Tibial artery (tissue), 4 donors: ENCODE measurements at regions not wholly inside any gene's neighbourhood (a gene's known extent, or its start where the extent isn't known, plus 50 kb on each side); places are given as distances from the start of the nearest gene placed in this dataset.

Experiments used
- DNase-seq, 2 donors: peaks; one replicate each; pipeline ENCODE4 v3.0.0-alpha.2; 2019
- H3K27ac ChIP-seq, 2 donors: fragments of 200-600 bp; sonication (generic) in 1 of 2; 1 replicate in 1 of 2; 2 replicates in 1 of 2; pipeline ENCODE4 v1.5.1; 2018 to 2019; ENCODE audit warnings: mild to moderate bottlenecking in 1 of 2
- H3K27me3 ChIP-seq, 2 donors: fragments of 200-600 bp; sonication (generic) in 1 of 2; one replicate each; pipeline versions ENCODE4 v1.5.1 to v1.6.0; 2016 to 2019
- H3K36me3 ChIP-seq, 3 donors: fragments of 200-600 bp; sonication (generic) in 2 of 3; one replicate each; pipeline ENCODE4 v1.5.1; 2016 to 2019; ENCODE audit warnings: mild to moderate bottlenecking in 2 of 3
- H3K4me1 ChIP-seq, 4 donors: fragments of 200-600 bp; sonication (generic) in 2 of 4; 1 replicate in 3 of 4; 2 replicates in 1 of 4; pipeline ENCODE4 v1.5.1; 2016 to 2019
- H3K4me3 ChIP-seq, 2 donors: fragments of 200-600 bp; sonication (generic) in 1 of 2; 1 replicate in 1 of 2; 2 replicates in 1 of 2; pipeline ENCODE4 v1.5.1; 2018 to 2019; ENCODE audit warnings: mild to moderate bottlenecking in 2 of 2
- H3K9me3 ChIP-seq, 3 donors: fragments of 200-600 bp; sonication (generic) in 1 of 3; one replicate each; pipeline ENCODE4 v1.5.1; 2016 to 2019
- intact Hi-C: fragments of 100-400 bp; cut with DNase I; formaldehyde crosslinking; loops from one replicate; pipeline ENCODE4 v1.15.0; 2023; ENCODE audit warnings: low total_unique reads
- TF ChIP-seq, protein P1 (sequence below), 2 experiments: fragments of 200-600 bp in 1 of 2; fragments of 450-650 bp in 1 of 2; IDR thresholded peaks; one replicate each; pipeline ENCODE4 v1.5.1; 2017 to 2019; ENCODE audit warnings: antibody characterized with exemption in 2 of 2, mild to moderate bottlenecking in 1 of 2, moderate library complexity in 1 of 2

DNA sequence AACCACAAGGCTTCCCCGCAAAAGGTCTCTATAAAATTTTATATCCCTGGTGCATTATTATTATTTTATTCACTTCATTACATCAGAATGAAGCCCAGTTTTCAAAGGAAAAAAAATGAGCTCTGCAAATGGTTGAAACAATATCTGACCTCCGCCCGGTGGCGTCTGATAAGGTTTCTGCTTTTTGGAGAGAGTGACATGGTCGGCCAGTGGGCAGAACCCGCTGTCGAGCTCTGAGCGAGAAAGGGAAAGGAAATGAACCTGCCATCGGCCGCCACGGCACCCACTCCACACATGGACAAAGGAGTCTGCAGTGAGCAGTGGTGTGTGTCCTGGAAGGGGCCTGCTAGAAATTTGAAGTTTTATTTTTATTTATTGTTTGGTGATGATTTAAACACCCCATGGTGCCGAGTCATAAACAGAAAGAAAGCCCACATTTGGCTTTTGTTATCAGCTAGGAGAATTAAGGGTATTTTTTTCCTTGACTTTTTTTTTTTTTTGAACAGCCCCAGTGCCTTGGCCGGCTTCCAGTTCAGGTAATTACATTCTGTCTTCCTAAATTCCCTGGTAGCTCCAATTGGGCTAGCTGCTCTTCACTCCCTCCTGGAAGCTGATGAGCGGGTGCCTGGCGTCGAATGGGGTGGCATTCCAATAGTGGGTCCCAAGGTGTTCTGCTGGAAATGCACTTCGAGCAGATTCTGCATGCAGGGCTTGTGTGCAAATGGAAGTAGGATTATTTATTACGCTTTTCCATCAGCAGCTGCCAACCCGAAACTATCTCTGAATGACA is 149.4 kb upstream of the MKI67 start:
- intact Hi-C loops, result no loop called here
- TF ChIP-seq, protein P1, sequence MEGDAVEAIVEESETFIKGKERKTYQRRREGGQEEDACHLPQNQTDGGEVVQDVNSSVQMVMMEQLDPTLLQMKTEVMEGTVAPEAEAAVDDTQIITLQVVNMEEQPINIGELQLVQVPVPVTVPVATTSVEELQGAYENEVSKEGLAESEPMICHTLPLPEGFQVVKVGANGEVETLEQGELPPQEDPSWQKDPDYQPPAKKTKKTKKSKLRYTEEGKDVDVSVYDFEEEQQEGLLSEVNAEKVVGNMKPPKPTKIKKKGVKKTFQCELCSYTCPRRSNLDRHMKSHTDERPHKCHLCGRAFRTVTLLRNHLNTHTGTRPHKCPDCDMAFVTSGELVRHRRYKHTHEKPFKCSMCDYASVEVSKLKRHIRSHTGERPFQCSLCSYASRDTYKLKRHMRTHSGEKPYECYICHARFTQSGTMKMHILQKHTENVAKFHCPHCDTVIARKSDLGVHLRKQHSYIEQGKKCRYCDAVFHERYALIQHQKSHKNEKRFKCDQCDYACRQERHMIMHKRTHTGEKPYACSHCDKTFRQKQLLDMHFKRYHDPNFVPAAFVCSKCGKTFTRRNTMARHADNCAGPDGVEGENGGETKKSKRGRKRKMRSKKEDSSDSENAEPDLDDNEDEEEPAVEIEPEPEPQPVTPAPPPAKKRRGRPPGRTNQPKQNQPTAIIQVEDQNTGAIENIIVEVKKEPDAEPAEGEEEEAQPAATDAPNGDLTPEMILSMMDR (IDR thresholded peaks at IDR 0.05), result no peak
- Histone ChIP-seq H3K36me3 (no peaks in the 10 kb centered on the region), H3K4me3 (no peak overlapping the region), H3K4me1 (peaks cover 0 to 6% (median 0%) of the 10 kb centered on the region in 4 donors), H3K9me3 (no peaks in the 10 kb centered on the region), H3K27ac (no peak overlapping the region), H3K27me3 (peaks cover 0 to 23% of the 10 kb centered on the region in 2 donors)
- no peak for DNase-seq

DNA sequence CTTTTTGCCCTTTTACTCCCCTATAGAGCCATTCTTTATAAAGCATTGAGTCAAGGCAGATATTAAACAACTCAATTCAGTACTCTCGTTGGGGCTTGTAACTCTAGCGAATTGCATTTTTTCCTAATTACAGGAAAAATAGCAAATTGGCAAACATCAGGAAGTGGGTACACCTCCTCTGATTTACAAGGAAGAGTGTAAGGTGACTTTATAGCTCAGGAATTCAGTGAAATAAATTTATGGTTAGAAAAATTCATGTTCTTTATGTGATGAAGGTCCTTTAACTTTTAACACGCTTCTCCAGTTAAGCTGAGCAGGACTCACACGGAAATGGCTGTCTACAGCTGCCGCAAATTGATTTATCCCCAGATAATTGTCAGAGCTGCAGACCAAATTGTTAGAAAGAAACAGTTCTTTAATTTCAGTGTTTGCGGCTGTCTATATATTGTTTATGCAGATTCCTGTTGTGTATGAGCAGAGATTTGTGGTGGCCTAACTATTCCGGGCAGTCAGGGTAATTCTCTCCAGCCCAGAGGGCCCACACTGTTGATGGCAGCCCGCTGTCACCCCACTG is 151.1 kb upstream of the MKI67 start:
- no peak overlapping the region for H3K27ac ChIP-seq
- no peak for DNase-seq
- peaks cover 0 to 9% of the 10 kb centered on the region in 2 donors for H3K27me3 ChIP-seq
- H3K4me3 ChIP-seq, result no peak overlapping the region
- H3K9me3 ChIP-seq, result no peaks in the 10 kb centered on the region
- TF ChIP-seq, protein P1 (IDR thresholded peaks at IDR 0.05), result no peak
- intact Hi-C loops, result no loop called here
- no peaks in the 10 kb centered on the region for H3K36me3 ChIP-seq
- peaks cover 0 to 6% (median 0%) of the 10 kb centered on the region in 4 donors for H3K4me1 ChIP-seq

DNA sequence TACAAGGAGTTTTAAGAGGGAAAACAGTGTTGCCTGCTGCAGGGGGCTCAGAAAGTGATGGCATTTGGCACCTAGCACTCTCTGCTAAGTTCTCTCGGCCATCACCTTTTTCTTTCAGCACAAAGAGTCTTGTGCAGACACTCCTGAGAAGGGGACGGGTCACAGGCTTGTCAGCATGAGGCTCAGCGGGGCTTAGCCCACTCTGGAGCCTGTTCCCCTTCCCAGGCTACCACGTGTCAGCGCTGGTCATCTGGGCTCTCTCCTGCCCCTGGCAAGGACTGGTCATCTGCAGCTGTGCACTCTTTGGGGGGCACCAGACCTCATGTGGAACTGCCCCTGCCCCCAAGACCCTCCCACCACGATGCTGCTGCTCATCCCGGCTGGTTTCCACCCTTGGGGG is 152.1 kb upstream of the MKI67 start:
- no peak for DNase-seq
- Histone ChIP-seq H3K9me3 (no peaks in the 10 kb centered on the region), H3K27me3 (peaks cover 0 to 6% of the 10 kb centered on the region in 2 donors), H3K4me3 (no peak overlapping the region), H3K36me3 (no peaks in the 10 kb centered on the region), H3K4me1 (peaks cover 0 to 6% (median 0%) of the 10 kb centered on the region in 4 donors), H3K27ac (no peak overlapping the region)
- intact Hi-C loops, result no loop called here
- TF ChIP-seq, protein P1 (IDR thresholded peaks at IDR 0.05), result no peak

DNA sequence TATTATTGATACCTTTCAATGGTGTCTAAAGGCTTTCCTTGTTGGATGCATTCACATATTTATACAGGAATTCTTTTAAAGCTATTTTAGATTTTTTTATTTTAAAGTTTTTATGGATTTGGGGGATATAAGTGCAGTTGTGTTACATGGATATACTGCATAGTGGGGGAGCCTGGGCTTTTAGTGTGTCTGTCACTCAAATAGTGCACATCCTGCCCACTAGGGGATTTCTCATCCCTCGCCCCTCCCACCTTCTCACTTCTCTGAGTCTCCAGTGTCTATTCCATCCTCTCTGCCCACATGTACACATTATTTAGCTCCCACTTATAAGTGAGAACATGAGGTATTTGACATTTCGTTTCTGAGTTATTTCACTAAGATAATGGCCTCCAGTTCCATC is 154.0 kb upstream of the MKI67 start:
- intact Hi-C loops, result no loop called here
- no peaks in the 10 kb centered on the region for H3K9me3 ChIP-seq
- no peak overlapping the region for H3K27ac ChIP-seq
- peaks cover 0 to 16% of the 10 kb centered on the region in 2 donors for H3K27me3 ChIP-seq
- TF ChIP-seq, protein P1 (IDR thresholded peaks at IDR 0.05), result no peak
- H3K36me3 ChIP-seq, result no peaks in the 10 kb centered on the region
- H3K4me3 ChIP-seq, result no peak overlapping the region
- H3K4me1 ChIP-seq, result peaks cover 0 to 1% (median 0%) of the 10 kb centered on the region in 4 donors
- no peak for DNase-seq

DNA sequence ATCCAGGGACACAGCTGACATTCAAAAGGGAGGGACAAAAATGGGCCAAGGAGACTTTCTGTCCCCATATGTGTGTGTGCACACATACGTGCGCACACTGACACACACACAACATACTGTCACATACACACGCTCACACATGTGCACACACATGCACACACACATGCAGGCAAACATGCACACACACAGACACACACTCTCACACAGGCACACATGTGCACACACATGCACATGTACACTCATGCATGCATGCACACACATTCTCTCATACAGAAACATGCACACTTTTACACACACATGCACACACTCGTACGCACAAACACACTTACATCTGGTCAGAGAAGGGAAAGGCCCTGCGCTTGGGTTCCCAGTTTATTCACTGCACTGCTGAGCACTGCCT is 155.1 kb upstream of the MKI67 start:
- Histone ChIP-seq H3K27me3 (peaks cover 0 to 23% of the 10 kb centered on the region in 2 donors), H3K9me3 (no peaks in the 10 kb centered on the region), H3K4me1 (no peaks in the 10 kb centered on the region), H3K36me3 (no peaks in the 10 kb centered on the region), H3K27ac (no peak overlapping the region), H3K4me3 (no peak overlapping the region)
- intact Hi-C loops, result no loop called here
- TF ChIP-seq, protein P1 (IDR thresholded peaks at IDR 0.05), result no peak
- no peak for DNase-seq
